T-helper 17 cell (primary cell): ENCODE measurements at regions not wholly inside any gene's neighbourhood (a gene's known extent, or its start where the extent isn't known, plus 50 kb on each side); places are given as distances from the start of the nearest gene placed in this dataset.

Experiments used
- ATAC-seq: fragments of 150-1000 bp; cut with Tn5 transposase; 2 replicates; pipeline ENCODE4 v1.10.0; 2021; ENCODE audit warnings: mild to moderate bottlenecking, moderate library complexity
- DNase-seq, 3 donors: peaks; one replicate each; pipeline versions ENCODE4 v3.0.0 to v3.0.0-alpha.2; 2020 to 2021
- H3K9me3 ChIP-seq: one replicate; pipeline ENCODE4 v1.7.0; 2013; ENCODE audit warnings: low read length, mild to moderate bottlenecking; ENCODE audit not compliant: control insufficient read depth, poor library complexity, severe bottlenecking
- H3K27ac Mint-ChIP-seq: one replicate; pipeline ENCODE4 v1.8.0; 2022; ENCODE audit warnings: mild to moderate bottlenecking, moderate library complexity, mixed read lengths
- H3K27me3 Mint-ChIP-seq: one replicate; pipeline ENCODE4 v1.8.0; 2022; ENCODE audit warnings: mixed read lengths
- H3K36me3 Mint-ChIP-seq: one replicate; pipeline ENCODE4 v1.8.0; 2022; ENCODE audit warnings: low read depth, mixed read lengths
- H3K4me1 Mint-ChIP-seq: one replicate; pipeline ENCODE4 v1.8.0; 2022; ENCODE audit warnings: mild to moderate bottlenecking, mixed read lengths
- H3K4me3 Mint-ChIP-seq: one replicate; pipeline ENCODE4 v1.8.0; 2022; ENCODE audit warnings: mild to moderate bottlenecking, moderate library complexity, mixed read lengths

DNA sequence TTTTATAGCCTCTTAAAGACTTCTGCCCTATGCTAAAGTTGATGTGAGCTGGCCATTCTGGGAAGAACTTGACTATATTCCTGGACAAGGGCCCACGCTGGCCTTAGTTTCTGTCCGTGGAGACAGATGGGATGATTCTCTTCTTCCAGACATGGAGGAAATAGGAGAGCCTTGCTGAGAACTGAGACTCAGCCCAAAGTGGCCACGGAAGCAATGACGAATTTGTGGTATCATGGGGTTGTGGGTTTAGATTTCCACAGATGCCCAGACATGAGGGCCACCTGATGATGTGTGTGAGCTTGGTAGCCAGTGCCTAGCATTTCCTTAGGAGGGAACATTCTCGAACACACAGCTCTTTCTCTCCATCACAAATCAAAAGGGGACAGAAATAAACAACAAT, 309.1 kb downstream of the NSG2 start:
- H3K9me3 ChIP-seq = no peaks in the 10 kb centered on the region
- H3K27me3 Mint-ChIP-seq = peaks cover 5% of the 10 kb centered on the region
- ATAC-seq = no peak
- DNase-seq = no peak
- H3K4me3 Mint-ChIP-seq = no peak overlapping the region
- H3K36me3 Mint-ChIP-seq = no peaks in the 10 kb centered on the region
- no peak overlapping the region for H3K27ac Mint-ChIP-seq
- H3K4me1 Mint-ChIP-seq = no peaks in the 10 kb centered on the region

DNA sequence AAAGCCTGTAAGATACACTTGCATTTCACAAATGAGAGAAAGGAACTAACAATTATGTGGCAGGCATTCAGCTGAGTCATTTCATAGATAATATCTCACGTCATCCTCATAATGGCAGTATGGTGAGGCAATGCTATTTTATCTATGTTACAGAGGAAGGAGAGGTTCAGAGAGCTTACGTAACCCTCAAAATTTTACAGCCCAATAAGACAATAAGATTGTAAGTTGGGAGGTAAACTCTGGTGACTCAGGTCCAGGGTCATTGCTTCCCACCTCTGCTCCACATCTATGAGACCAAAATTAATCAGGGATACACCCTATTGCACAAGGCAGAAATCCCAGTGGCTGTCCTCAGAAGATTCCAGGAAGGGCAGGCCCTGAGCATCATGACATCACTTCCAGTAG, 309.7 kb downstream of the NSG2 start:
- ATAC-seq = no peak
- DNase-seq = no peak
- Mint-ChIP-seq H3K4me1 (no peaks in the 10 kb centered on the region), H3K4me3 (no peak overlapping the region), H3K27ac (no peak overlapping the region), H3K27me3 (peaks cover 5% of the 10 kb centered on the region), H3K36me3 (no peaks in the 10 kb centered on the region)
- no peaks in the 10 kb centered on the region for H3K9me3 ChIP-seq

DNA sequence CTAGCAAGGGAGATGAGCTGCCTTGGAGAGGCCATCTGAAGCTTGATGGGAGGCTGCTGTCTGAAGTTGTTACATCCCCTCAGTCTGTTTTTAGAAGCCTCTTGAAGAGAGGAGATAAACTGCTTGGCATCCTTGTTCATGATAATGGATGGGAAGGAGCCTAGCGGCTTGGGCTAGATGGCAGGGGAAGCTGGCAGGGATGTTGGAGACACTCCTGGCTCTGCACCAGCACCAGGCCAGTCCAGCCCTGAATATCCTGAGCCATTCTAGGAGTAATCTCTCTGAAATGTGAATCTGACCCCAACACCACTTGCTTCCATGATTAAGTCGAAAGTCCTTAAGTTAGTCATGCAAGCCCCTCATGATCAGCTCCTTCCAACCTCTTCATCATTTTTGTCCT, 310.5 kb downstream of the NSG2 start:
- no peaks in the 10 kb centered on the region for H3K9me3 ChIP-seq
- Mint-ChIP-seq H3K4me1 (no peaks in the 10 kb centered on the region), H3K4me3 (no peak overlapping the region), H3K27ac (no peak overlapping the region), H3K36me3 (no peaks in the 10 kb centered on the region), H3K27me3 (peaks cover 5% of the 10 kb centered on the region)
- no peak for ATAC-seq
- DNase-seq = no peak

DNA sequence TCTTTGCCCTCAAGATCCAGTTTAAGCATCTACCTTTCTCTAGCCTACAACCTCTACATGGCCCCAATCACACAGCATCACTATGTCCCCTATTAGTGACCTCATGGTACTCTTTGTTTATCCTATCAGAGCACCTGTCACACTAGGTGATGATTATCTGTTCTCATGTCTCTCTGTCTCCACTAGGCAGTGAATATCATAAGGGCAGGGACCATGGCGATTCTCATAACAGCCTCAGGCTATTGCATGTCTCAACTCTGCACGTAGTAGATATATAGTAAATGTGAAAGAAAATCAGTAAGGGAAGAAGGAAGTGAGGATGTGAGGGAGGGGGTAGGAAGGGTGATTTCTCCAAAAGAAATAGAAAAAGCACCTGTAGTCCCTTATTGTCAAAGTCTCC, 311.0 kb downstream of the NSG2 start:
- Mint-ChIP-seq H3K4me1 (no peaks in the 10 kb centered on the region), H3K36me3 (no peaks in the 10 kb centered on the region), H3K27me3 (peaks cover 5% of the 10 kb centered on the region), H3K27ac (no peak overlapping the region), H3K4me3 (no peak overlapping the region)
- ATAC-seq (no peak), DNase-seq (no peak)
- H3K9me3 ChIP-seq = no peaks in the 10 kb centered on the region

DNA sequence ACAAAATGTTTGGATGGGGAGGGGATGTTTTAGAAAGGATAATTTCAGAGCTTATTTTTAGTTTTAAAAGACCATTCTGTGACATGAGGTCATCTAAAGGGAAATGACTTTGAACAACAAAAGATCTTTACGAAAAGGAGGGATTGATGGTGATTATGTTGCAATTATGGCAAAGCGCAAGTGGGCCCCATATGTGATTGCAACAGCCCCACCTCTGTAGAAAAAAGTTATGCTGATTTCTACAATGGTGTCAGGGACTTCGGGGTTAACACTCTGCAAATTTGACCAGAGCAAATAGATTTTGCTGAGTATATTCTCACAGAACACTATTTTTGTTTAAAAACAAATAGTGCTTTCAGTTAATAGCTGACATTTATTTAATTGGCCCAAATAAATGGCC, 312.8 kb downstream of the NSG2 start:
- Mint-ChIP-seq H3K36me3 (no peaks in the 10 kb centered on the region), H3K27ac (no peak overlapping the region), H3K27me3 (peaks cover 5% of the 10 kb centered on the region), H3K4me3 (no peak overlapping the region), H3K4me1 (no peaks in the 10 kb centered on the region)
- ATAC-seq = no peak
- H3K9me3 ChIP-seq = no peaks in the 10 kb centered on the region
- no peak for DNase-seq

DNA sequence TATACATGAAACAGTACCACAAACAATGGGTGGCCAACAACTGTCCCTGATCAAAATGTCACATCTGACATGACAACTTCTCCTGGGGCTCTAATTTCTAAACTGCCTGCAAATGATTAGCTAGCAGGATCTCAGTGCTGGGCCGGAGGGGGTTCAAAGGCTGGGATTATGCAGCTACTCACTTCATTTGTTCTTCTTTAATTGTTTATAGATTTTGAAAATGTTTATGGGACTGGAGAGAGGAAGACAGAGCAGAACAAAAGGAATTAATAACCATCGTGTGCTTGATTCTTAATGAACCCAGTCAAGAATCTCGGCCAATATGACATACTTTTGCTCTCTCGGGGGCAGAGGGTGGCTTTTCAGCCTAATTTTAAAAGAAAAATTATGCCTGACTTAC, 313.6 kb downstream of the NSG2 start:
- Mint-ChIP-seq H3K27me3 (peaks cover 5% of the 10 kb centered on the region), H3K36me3 (no peaks in the 10 kb centered on the region), H3K27ac (no peak overlapping the region), H3K4me1 (no peaks in the 10 kb centered on the region), H3K4me3 (no peak overlapping the region)
- ATAC-seq (no peak), DNase-seq (no peak)
- no peaks in the 10 kb centered on the region for H3K9me3 ChIP-seq

DNA sequence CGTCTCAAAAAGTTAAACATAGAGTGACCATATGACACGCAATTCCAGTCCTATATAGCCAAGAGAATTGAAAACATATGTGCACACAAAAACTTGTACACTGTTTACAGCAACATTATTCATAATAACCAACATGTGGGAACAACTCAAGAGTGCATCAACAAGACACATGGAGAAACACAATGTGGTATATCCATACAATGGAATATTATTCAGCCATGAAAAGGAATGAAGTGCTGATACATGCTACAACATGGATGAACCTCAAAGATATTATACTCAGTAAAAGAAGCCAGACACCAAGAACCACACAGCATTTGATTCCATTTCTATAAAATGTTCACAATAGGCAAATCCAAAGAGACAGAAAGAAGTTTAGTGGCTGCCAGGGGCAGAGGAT, 317.0 kb downstream of the NSG2 start:
- no peak overlapping the region for H3K27ac Mint-ChIP-seq
- no peaks in the 10 kb centered on the region for H3K9me3 ChIP-seq
- DNase-seq (no peak), ATAC-seq (no peak)
- H3K4me1 Mint-ChIP-seq = no peaks in the 10 kb centered on the region
- no peaks in the 10 kb centered on the region for H3K36me3 Mint-ChIP-seq
- H3K27me3 Mint-ChIP-seq = no peaks in the 10 kb centered on the region
- H3K4me3 Mint-ChIP-seq = no peak overlapping the region

DNA sequence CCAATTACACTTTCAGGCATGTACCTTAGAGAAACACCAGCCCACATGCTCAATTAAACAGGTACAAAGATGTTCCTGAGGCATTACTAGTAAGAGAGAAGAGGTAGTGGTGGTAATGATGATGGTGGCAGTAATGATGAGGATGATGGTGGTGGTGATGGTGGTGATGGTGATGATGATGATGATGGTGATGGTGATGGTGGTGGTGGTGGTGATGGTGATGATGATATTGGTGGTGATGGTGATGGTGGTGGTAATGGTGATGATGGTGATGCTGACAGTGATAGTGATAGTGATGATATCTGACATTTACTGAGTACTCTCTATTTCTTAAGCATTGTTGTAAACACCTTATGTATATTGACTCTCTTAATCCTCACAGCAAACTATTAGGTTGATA, 318.4 kb downstream of the NSG2 start:
- ATAC-seq (no peak), DNase-seq (no peak)
- Mint-ChIP-seq H3K27me3 (no peaks in the 10 kb centered on the region), H3K4me3 (no peak overlapping the region), H3K4me1 (no peaks in the 10 kb centered on the region), H3K27ac (no peak overlapping the region), H3K36me3 (no peaks in the 10 kb centered on the region)
- H3K9me3 ChIP-seq = no peaks in the 10 kb centered on the region

DNA sequence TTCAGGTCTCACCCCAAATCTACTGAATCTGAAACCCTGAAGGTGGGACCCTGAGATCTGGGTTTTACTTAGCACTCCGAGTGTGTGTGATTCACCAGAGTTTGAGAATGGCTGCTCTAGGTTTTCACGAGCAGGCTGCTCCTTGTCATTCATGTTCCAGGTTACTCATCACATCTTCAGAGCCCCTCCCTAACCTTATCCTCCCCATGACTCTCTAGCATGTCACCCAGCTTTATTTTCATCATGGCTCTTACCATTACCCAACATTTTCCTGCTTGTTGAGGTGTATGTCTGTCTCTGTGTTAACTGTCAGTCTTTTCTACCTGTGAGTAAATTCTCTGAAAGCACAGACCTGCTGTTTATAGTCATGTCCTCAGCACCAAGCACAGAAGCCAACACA, 319.2 kb downstream of the NSG2 start:
- no peaks in the 10 kb centered on the region for H3K9me3 ChIP-seq
- DNase-seq (no peak), ATAC-seq (no peak)
- H3K4me3 Mint-ChIP-seq = no peak overlapping the region
- H3K4me1 Mint-ChIP-seq = no peaks in the 10 kb centered on the region
- H3K27ac Mint-ChIP-seq = no peak overlapping the region
- no peaks in the 10 kb centered on the region for H3K27me3 Mint-ChIP-seq
- H3K36me3 Mint-ChIP-seq = no peaks in the 10 kb centered on the region

DNA sequence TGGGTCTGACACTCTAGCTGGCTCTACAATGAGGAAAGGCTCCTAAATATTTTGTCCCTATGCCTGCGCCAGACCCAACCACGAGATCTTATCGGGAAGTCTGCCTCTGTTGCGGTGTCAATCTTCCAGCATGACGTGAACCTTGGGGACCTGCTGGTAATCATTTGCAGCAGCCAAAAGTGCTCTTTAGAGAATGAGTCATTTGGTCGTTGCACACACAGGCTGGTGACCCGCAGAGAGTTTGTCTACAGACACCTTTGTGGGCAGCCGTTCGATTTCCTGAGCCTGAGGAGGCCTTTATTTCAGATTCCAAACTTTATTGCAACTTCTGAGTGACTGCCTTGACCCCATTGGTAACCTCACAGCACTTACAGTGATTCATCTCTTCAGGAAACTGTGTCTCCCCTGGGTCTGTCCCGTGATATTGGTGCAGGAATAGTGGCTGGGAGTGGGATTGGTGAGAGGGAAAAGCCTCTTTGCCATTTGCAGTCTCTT, 326.1 kb downstream of the NSG2 start:
- Mint-ChIP-seq H3K4me3 (no peak overlapping the region), H3K27ac (no peak overlapping the region), H3K4me1 (no peaks in the 10 kb centered on the region), H3K27me3 (peaks cover 7% of the 10 kb centered on the region), H3K36me3 (no peaks in the 10 kb centered on the region)
- no peaks in the 10 kb centered on the region for H3K9me3 ChIP-seq
- DNase-seq = no peak
- ATAC-seq = no peak

DNA sequence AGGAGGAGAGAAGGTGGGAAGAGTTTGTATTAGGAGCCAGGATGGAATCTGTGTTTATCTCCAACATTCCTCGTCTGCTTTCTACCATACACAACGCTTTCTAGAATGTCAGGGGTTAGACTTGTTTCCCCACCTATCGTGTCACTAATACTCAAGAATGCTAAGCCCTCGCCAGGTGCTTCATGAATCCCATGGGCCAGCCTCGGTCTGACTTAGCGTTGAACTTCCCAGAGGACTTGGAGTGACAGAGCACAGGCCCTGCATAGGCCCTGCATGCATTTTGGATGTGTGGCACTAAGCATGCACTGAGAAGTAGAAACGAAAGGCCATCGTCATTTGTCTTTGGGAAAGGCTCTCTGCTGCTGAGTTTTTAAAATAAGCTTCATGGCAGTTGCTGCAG, 328.7 kb downstream of the NSG2 start:
- H3K4me1 Mint-ChIP-seq = no peaks in the 10 kb centered on the region

DNA sequence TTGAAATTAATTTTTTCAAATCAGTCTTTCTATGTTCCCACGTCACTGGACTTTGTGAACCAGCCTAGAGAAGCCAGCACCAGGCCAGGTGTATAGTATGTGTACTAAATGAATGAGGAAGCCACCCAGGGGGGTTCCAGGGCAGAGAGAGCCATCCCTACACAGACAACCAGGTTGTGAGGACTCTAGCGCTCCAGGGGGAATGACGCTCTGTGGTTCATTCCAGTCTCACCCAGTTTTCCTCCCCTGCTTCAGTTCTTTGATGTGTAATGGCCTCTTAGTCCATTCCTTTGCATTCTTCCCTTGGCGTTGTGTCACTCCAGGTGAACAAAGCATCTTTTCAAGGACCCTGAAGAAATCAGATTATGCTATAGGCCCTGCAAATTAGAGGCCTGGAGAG, 330.6 kb downstream of the NSG2 start:
- ATAC-seq = no peak
- Mint-ChIP-seq H3K27ac (no peak overlapping the region), H3K4me3 (no peak overlapping the region), H3K4me1 (no peaks in the 10 kb centered on the region), H3K27me3 (peaks cover 7% of the 10 kb centered on the region), H3K36me3 (no peaks in the 10 kb centered on the region)
- no peak for DNase-seq
- H3K9me3 ChIP-seq = no peaks in the 10 kb centered on the region

More for the DNA sequence above, 328.7 kb downstream of the NSG2 start:
- no peak overlapping the region for H3K27ac Mint-ChIP-seq
- peaks cover 7% of the 10 kb centered on the region for H3K27me3 Mint-ChIP-seq
- H3K9me3 ChIP-seq = no peaks in the 10 kb centered on the region
- no peaks in the 10 kb centered on the region for H3K36me3 Mint-ChIP-seq
- no peak for ATAC-seq
- no peak overlapping the region for H3K4me3 Mint-ChIP-seq
- DNase-seq = no peak

DNA sequence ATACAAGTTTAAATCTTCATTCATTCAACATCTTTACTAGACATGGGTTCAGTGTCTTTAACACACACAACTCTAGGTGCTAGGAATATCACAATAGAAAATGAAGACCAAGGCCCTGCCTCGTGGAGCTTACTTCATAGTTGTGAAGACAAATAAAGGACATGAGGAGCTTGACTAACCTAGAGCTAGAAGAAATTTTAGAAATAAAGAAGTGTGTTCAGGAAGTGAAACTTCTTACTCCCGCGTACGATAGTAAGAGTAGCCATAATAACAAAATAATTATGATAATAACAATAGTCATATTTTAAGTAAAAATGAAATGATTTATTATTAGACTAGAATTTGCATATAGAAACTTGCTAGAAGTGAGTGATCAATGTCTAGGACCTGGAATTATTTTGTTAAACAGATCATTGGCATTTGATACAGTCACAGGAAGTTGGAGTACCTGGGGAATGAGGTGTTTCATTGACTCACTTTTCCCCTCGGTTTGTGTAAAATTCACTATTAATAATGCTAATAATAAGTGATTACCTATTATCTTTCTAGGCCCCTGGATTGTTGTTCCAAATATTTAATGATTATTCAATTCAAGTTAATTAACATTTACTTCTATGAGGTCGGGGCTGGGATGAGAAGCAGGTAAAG, 331.3 kb downstream of the NSG2 start:
- Mint-ChIP-seq H3K36me3 (no peaks in the 10 kb centered on the region), H3K27ac (no peak overlapping the region), H3K4me3 (no peak overlapping the region), H3K4me1 (no peaks in the 10 kb centered on the region), H3K27me3 (peaks cover 7% of the 10 kb centered on the region)
- ATAC-seq (no peak), DNase-seq (no peak)
- no peaks in the 10 kb centered on the region for H3K9me3 ChIP-seq

DNA sequence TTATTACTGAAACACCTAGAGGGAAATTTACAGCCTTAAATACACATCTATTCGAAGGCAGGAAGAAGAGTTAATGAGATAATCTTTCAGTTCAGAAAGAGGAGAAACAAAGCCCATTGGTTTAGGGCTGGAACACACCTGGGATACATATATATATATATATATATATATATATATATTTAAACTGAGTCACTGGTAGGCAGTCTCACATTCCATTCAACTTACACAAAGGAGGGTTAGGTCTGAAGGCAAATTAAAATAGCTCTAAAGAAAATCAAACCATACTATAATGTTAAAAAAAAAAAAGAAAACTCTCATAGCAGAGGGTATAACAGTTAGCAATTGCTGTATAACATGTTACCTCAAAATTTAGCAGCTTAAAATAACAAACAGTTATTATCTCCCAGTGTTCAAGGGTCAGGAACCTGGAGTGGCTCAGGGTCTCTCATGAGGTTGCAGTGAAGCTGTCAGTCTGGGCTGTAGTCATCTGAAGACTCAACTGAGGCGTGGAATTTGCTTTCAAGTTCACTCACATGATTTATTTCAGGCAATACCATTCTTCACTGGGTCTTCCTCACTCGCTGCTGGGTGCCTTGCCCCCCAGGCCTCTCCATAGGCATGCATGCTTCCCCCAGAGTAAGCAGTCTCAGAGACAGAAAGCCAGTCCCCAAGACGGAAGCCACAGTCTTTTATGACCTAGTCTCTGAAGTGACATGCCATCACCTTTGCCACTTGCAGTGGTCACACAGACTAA, 332.8 kb downstream of the NSG2 start:
- Mint-ChIP-seq H3K4me1 (no peaks in the 10 kb centered on the region), H3K4me3 (no peak overlapping the region), H3K27ac (no peak overlapping the region), H3K36me3 (no peaks in the 10 kb centered on the region), H3K27me3 (peaks cover 8% of the 10 kb centered on the region)
- no peaks in the 10 kb centered on the region for H3K9me3 ChIP-seq
- ATAC-seq (no peak), DNase-seq (no peak)
